ENCODE measurements at regions not wholly inside any gene's neighbourhood (a gene's known extent, or its start where the extent isn't known, plus 50 kb on each side); places are given as distances from the start of the nearest gene placed in this dataset.

GRCh38 chr13:67878376-67878775, 648.2 kb upstream of the PCDH9 start:
- DNase-seq (ENCODE audit: low read depth in 3 of 3, low spot score in 2 of 3): no peak

GRCh38 chr13:67877031-67877430, 646.9 kb upstream of the PCDH9 start:
- DNase-seq (ENCODE audit: low read depth in 3 of 3, low spot score in 2 of 3): no peak

DNA sequence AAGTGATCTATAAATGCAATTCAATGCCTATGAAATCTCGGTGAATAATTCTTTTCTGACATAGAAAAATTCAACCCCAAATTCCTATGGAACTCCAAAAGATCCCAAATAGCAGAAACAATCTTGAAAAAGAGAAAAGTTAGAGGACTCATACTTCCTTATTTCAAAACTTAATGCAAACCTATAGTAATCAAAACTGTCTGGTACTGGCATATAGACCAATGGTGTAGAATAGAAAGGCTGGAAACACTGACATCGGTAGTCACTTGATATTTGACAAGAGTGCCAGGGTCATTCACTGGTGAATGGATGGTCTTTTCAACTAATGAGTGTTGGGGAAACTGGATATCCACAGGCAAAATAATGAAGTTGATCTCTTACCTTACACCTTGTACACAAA, 637.1 kb upstream of the PCDH9 start:
- no peak for DNase-seq (ENCODE audit: low read depth in 3 of 3, low spot score in 2 of 3)

GRCh38 chr13:67860315-67860714, 630.2 kb upstream of the PCDH9 start:
- no peak for DNase-seq (ENCODE audit: low read depth in 3 of 3, low spot score in 2 of 3)

DNA sequence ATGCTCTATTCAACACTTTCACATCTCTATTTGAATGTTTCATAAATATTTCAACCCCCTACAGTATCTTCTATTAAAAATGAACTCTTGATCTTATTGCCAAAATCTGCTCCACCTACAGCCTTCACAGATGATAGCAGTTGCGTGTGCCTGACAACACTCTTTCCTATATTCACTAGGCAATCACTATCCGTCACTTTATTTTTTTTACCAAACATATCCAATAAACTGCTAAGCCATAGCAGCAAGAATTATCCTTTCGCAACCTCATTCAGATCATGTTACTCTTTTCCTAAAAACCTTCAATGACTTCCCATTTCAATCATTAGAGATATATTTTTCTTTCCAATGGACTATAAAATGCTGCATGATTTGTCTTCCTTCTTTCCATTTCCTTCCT, 629.8 kb upstream of the PCDH9 start:
- DNase-seq (ENCODE audit: low read depth in 3 of 3, low spot score in 2 of 3): no peak

DNA sequence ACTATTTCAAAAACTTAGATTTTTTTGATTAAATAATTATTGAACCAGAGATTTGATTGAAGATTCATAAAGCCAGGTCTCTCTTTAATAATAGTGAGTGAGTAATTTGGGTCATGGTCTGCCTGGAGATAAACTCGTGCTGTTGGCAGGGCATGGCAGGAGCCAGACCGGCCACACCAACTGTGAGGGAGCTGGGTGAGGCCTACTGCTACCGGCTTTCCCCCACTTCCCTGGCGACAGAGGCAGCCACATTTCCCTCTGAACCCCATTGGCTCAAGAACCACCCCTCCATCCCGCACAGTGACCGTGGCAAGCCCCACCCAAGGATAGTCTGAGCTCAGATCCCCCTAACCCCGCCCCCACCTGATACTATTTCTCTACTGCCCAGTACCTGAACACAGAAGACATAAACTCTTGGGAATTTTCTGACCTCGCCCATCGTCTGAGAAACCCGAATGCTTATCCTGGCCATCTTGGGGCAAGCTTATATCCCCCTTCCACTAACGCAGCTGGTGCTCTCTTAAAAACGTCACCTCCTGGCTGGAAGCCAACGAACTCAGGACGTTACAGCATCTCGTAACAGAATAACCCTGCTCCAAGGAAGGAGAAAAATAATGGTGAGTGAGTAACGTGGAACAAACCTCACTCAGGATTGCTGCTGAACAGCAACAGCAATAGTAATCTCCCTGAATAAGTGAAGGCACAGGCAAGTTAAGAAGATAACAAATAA, 627.6 kb upstream of the PCDH9 start:
- DNase-seq (ENCODE audit: low read depth in 3 of 3, low spot score in 2 of 3): no peak

GRCh38 chr13:67856955-67857354, 626.8 kb upstream of the PCDH9 start:
- no peak for DNase-seq (ENCODE audit: low read depth in 3 of 3, low spot score in 2 of 3)

DNA sequence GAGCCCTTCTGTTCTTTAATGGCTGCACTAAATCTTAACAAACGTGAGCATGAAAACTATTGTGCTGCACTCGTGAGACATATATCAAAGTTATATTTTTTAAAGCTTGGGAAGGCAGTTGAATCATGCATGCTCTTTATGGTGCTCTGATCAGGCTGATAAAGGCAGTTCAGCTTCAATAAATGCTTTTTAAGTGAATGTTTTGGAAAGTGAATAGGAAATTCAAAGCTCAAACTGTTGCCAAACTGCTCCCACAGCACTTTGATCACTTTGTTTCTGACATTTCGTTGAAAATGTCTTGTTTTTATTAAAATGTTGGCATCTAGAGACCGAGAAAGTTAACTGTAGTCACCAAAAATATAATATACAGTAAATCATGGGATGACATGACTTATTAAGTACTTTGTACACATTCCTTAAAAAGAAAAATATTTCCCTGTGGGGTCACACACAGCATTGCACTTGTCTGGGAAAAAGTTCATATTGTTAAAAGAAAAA, 625.7 kb upstream of the PCDH9 start:
- DNase-seq (ENCODE audit: low read depth in 3 of 3, low spot score in 2 of 3): peak in 1 of 3 donors; percentile 5

DNA sequence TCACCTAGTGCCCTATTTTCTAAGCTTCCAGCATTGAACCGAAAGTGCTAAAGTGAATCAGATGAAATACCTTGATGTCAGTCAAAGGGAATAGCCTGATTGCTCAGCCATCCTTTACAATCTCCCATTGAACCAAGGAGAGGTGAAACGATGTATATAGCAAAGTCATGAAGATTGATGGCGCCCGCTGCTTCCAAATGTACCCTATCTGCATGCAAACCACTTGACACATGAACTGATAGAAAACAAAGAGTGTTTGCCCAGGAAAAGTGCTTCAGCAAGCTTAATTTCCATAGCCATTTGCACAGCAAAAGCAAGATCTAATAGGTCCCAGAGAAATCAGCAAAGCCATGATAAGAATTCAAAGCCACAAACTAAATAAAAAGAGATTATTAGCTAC, 624.9 kb upstream of the PCDH9 start:
- DNase-seq (ENCODE audit: low read depth in 3 of 3, low spot score in 2 of 3): no peak

DNA sequence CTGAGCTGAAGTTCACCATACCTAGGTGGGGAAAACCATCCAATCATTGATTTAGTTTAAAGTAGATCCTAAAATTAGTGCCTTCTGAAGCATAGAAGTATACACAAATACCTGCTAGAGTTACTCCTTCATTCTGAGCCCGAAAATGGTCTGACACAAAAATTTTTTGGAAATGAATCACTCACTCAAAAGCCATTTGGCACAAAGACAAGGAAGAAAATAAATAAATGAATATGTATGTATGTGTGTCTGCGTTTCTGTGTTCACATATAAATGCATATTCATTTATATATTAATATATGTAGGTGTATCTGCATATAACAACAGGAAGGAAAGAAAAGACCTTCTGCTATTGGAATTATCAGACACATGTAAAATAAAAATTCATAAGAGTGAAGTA, 614.4 kb upstream of the PCDH9 start:
- no peak for DNase-seq (ENCODE audit: low read depth in 3 of 3, low spot score in 2 of 3)

GRCh38 chr13:67841071-67841470, 610.9 kb upstream of the PCDH9 start:
- no peak for DNase-seq (ENCODE audit: low read depth in 3 of 3, low spot score in 2 of 3)

- DNase-seq (ENCODE audit: low read depth in 3 of 3, low spot score in 2 of 3): no peak
Observed at GRCh38 chr13:67833564-67833963, 603.4 kb upstream of the PCDH9 start.

DNA sequence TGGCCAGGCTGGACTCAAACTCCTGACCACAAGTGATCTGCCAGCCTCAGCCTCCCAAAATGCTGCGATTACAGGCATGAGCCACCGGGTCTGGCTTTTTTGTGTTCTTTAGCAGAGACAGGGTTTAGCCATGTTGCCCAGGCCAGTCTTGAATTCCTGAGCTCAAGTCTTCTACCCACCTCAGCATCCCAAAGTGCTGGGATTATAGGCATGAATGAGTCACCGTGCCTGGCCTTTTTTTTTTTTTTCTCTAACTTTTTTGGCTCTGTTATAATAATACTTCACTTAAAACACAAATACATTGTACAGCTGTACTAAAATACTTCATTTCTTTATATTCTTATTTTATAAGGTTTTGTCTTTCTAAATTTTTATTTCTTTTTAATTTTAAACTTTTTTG, 599.5 kb upstream of the PCDH9 start:
- no peak for DNase-seq (ENCODE audit: low read depth in 3 of 3, low spot score in 2 of 3)

GRCh38 chr13:67827992-67828391, 597.9 kb upstream of the PCDH9 start:
- no peak for DNase-seq (ENCODE audit: low read depth in 3 of 3, low spot score in 2 of 3)

DNA sequence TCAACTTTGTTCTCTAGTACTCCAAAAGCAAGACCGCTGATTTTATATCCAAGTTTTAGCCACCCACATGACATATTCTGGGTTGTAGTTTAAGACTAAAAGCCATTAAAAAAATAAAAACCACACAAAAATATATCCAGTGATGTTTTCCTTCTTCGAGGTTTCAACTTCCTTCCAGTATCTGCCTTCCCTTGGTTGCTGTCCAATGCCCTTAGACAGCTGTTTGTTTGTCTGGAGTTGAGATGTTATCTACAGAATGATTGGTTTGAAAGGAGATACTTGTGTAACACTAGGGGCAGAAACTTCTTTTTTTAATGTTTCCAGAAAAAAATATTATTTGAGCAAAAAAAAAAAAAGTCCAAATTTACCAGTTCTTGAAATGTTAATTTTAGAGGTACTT, 591.5 kb upstream of the PCDH9 start:
- no peak for DNase-seq (ENCODE audit: low read depth in 3 of 3, low spot score in 2 of 3)

DNA sequence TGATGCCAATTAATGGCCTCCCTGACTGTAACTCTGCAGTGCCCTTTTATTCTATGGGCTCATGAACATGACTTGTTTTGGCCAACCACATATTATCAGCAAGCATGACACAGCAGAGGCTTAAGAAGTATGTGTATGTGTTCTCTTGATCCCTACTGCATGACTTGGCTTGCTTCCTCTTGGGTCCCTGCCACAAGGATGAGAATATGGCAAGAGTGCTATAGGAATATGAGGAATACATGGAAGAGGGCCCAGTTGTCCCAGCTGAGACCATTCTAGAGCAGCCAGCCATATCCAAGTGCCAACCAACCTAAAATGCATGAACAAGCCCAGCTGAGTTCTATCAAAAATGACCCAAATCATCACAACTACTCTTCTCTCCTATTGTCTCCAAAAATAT, 576.7 kb upstream of the PCDH9 start:
- DNase-seq (ENCODE audit: low read depth in 3 of 3, low spot score in 2 of 3): no peak

- no peak for DNase-seq (ENCODE audit: low read depth in 3 of 3, low spot score in 2 of 3)
Observed at GRCh38 chr13:67803118-67803517, 573.0 kb upstream of the PCDH9 start.

DNA sequence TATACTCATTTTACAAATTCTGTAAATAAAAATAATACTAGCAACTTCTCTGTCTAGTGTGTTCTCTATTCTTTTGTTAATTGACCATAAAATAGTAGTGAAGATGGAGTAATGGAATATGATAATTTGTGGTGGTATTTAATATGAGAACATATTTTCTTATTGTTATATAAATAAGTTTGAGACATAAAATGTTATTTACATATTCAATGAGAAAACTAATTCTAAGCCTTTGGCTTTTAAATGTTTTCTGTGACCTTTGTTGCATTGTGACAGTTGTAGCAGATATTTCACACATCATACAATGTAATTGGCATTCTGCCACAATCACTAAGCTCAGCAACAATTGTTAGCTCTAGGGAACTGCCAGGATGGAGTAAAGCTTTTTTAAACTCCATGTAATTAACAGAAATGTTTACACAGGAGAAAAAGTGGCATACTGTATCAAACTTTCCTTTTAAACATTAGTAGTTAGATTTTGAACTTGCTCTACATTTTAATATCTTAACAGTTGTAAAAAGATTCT, 562.1 kb upstream of the PCDH9 start:
- DNase-seq (ENCODE audit: low read depth in 3 of 3, low spot score in 2 of 3): no peak

- DNase-seq (ENCODE audit: low read depth in 3 of 3, low spot score in 2 of 3): no peak
Observed at GRCh38 chr13:67791047-67791446, 560.9 kb upstream of the PCDH9 start.

DNA sequence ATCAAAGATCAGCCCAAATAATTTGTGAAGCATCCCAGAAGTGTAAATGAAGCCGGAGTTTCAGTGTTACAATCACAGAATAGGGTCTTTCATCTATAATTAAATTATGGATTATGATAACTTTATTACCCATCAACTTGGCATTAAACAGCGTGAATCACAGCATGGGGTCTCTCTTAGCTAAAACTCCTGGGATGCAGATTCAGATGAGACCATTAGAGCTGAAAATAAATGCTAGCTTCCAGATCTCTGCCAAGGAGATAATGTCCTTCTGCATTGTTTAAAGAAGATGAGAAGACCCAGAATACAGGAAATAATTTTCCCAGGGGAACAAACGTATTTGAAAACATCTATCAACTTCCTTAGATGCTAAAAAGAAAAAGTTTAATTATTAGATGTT, 546.0 kb upstream of the PCDH9 start:
- DNase-seq (ENCODE audit: low read depth in 3 of 3, low spot score in 2 of 3): no peak

DNA sequence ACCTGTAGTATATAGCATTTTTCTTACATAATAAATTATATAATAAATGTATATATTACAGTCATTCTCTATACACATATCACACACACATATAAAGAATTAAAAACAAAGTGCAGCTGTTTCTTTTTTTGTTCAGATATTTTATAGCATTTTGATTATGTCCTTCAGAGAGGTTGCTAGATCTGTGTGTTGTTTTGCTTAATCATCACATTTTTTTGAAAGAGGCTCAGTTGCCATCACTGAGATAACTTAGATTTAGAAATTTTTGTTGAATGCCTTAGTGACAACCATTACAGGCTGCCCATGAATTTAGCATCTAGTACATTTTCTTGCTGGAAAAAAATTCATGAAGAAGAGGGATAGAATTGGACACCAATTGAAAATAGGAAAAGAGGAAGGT, 545.2 kb upstream of the PCDH9 start:
- DNase-seq (ENCODE audit: low read depth in 3 of 3, low spot score in 2 of 3): no peak

DNA sequence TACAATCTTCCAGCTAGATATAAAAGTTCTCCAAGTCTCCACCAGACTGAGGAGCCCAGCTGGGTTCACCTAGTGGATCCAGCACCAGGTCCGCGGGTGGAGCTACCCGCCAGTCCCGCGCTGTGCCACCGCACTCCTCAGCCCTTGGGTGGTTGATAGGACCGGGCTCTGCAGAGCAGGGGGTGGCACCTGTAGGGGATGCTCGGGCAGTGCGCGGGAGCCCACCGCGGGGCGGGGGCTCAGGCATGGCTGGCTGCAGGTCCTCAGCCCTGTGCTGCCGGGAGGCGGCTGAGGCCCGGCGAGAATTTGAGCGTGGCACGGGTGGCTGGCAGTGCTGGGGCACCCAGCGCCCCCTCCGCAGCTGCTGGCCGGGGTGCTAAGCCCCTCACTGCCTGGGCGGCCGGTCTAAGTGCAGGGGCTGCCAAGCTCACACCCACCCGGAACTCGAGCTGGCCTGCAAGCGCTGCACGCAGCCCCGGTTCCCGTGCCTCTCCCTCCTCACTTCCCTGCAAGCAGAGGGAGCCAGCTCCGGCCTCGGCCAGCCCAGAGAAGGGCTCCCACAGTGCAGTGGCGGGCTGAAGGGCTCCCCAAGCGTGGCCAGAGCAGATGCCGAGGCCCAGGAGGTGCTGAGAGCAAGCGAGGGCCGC, 542.8 kb upstream of the PCDH9 start:
- DNase-seq (ENCODE audit: low read depth in 3 of 3, low spot score in 2 of 3): no peak

Data from right renal cortex interstitium (tissue), 3 donors.